HG03432 (cell line): ENCODE measurements at regions not wholly inside any gene's neighbourhood (a gene's known extent, or its start where the extent isn't known, plus 50 kb on each side); places are given as distances from the start of the nearest gene placed in this dataset.
"Not testable (repeated sequence)": the region's sequence is repeated elsewhere in the genome, so short reads cannot be mapped to it uniquely, and the experiment has no call there.

Source experiments
- ATAC-seq: cut with Tn5 transposase; IDR thresholded peaks from one replicate; pipeline ENCODE4 v1.9.1; 2021; ENCODE audit warnings: mild to moderate bottlenecking, moderate library complexity; ENCODE audit not compliant: unreplicated experiment

- no peak for ATAC-seq
Measured at GRCh38 chr16:26569793-26570192, 496.9 kb upstream of the C16orf82 start.

DNA sequence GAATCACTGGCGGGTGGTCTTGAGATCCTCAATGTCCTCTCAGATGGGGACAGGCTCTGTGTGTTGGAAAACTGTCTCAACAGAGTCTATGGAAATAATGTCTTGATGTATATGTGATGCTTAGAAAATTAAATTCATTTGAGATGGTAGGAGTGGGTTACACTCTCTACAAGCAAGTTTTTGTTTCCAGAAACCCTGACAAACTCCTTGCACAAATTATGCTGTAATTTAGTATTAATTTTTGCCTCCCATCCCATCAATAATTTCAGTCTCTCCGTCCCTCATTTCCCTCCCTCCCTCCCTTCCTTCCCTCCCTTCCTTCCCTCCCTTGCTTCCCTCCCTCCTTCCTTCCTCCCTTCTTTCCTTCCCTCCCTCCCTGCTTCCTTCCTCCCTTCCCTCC, 488.0 kb upstream of the C16orf82 start:
- ATAC-seq: no peak

DNA sequence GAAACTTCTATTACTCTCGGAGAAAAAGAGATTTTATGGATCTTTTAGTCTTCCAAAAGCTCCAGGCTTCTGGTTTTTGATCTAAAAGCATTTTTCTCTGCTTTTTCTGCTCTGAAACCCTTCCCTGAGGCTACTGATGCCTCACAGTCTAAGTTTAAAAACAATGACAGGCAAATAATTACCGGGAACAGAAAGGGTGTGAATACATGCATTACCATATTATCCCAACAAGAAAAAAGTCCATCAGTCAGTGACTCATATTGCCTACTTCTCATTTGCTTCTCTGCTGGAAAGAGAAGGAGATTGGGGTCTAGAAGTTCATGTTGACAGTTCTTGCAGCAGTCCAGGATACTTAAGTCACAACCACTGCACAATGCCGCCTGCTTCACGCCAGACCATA, 482.9 kb upstream of the C16orf82 start:
- no peak for ATAC-seq

- ATAC-seq: no peak
Measured at GRCh38 chr16:26593700-26594099, 473.0 kb upstream of the C16orf82 start.

GRCh38 chr16:26594666-26595065, 472.1 kb upstream of the C16orf82 start:
- no peak for ATAC-seq

DNA sequence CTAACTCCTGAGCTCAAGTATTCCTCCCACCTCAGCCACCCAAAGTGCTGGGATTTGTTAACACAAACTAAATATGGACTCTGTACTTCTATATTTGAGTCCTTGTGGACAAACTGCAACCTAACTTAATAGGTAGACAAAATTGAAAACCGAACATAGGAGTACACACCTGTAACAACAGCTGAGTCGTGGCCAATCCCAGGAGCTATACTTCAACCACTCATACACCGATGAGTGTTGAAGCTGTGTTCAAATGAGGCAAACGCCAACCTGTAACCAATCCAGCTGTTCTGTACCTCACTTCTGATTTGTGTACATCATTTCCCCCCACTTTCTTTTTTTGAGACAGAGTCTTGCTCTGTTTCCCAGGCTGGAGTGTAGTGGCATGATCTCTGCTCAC, 471.5 kb upstream of the C16orf82 start:
- ATAC-seq: no peak

DNA sequence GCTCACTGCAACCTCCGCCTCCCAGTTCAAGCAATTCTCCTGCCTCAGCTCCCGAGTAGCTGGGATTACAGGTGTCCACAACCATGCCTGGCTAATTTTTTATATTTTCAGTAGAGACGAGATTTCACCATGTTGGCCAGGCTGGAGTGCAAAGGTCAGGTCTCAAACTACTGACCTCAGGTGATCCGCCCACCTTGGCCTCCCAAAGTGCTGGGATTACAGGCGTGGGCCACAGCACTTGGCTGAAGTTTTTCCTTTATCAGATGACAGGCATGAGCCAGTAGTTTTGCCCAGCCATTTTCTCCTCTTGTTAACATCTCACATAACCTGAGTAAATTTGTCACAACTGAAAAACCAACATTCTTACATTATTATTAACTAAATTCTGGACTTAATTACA, 470.7 kb upstream of the C16orf82 start:
- not testable (repeated sequence) for ATAC-seq

DNA sequence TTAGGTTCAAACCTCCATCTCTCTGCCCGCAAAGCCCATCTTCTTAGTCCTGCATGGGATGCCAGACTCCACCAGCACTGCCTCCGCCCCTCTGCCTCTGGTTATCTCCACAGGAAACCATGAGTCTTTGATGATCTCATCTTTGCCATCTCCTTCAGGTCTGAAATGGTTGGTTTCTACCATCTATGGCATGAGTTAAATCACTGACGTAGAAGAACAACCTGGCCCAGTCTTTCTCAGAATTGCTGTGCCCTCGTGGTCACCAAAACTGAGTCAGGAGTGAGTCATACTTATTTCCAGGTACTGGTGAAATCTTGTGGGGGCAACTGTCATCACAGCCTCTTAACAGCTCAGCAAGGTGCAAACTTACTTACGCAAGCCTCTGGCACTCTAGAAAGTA, 468.7 kb upstream of the C16orf82 start:
- ATAC-seq: no peak

DNA sequence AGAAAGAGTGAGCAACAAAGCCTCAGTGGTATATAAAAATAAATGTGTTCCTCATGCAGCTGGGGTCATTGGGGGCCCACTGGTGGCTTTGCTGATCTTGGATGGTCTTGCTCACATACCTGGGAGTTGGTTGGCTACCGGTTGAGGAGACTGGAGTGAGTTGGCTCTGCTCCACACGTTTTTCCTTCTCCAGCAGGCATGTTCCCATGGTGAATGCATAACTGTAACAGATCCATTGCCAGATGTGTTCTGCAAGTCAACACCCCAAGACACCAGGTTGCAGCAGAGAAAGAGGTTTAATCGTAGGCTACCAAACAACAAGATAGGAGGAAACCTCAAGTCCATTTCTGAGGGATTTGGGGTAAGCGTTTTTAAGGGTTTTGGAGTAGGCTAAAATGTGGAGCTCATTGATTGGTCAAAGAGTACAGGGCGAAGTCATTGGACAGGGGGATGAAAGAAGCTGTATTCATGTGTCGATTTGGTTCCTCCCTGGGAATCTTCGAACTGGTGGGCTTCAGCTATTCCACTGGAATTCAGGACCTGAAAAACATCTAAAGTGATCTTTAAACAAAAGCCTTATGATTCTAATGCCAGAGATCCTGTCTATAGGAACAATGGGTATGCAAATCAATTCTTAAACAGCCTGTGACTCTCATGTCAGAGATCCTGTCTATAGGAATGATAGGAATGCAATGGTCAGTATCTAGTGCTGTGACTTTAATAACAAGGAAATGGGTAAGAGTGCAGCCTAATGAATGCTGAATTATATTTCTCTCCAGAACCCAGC, 467.5 kb upstream of the C16orf82 start:
- no peak for ATAC-seq

DNA sequence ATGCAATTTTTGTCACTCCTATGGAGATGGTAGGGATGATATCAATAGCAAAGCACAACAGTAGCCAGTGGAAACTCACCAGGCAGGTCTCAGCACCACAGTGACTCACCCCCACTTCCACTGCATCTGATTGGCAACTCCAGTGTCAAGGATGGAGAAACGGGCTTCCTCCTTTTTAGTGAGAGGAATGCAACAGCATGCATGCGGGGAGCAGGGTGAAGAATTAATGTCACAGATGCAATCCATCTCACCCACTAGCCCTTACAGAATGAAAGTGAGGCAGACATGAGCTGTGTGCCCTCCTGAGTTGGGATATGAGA, 467.0 kb upstream of the C16orf82 start:
- ATAC-seq: no peak

DNA sequence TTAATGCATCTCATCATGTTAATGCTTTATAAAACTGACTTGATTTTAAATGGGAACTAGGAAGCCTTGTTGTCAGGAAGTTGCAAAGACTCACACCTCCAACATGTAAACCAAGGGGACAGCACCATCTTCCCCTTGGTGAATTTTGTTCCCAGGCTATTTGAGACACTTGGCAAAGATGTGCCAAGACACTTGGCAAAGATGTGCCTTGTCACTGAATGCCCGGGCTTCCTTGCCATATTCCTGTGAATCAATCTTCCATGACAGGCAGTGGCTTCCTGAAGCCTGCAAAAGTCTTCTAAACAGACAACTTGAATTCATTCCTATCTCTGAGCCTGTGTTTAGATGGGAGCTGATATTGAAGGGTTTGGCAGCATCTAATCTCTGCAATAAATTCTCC, 465.4 kb upstream of the C16orf82 start:
- no peak for ATAC-seq

GRCh38 chr16:26605626-26606271, 461.0 kb upstream of the C16orf82 start:
- no peak for ATAC-seq

- ATAC-seq: no peak
Measured at GRCh38 chr16:26606381-26607150, 460.2 kb upstream of the C16orf82 start.

DNA sequence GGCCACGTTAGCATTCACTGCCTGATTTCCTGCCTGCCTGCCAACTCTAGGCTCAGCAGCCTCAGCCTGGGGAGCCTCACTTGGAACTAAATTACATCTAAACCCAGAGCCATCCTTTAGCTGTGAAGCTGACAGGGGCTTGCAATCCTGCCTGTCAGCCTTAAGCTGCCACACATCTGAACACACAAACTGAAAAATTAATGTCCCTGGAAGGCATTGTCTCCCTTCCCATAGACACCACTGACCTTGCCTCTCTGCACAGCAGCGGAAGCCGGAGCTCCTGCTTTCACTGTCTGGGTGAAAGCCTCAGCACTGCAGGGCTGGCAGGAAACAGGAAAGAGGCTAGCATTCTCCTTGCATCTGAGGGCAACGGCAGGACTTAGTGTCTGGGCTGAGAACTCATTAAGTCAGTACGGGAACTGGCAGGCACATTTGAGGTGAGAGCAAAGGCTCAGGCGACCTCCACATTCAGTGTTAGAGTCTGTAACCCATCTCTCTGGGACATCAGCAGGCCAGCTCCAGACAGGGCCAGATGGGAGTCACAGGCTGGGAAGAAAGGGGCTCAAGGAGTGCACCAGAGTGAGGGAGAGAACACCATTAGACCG, 452.4 kb upstream of the C16orf82 start:
- no peak for ATAC-seq

DNA sequence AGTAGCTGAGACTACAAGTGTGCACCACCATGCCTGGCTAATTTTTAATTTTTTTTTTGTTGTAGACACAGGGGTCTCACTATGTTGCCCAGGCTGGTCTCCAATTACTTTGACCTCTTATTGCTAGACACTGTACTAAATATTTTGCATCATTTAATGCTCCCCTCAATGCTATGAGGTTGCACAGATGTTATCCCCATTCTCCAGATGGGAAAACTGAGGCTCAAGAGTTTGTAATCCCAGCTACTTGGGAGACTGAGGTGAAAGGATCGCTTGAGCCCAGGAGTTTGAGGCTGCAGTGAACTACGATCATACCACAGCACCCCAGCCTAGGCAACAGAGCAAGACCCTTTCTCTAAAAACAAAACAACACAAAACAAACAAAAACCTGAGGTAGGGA, 443.3 kb upstream of the C16orf82 start:
- no peak for ATAC-seq

DNA sequence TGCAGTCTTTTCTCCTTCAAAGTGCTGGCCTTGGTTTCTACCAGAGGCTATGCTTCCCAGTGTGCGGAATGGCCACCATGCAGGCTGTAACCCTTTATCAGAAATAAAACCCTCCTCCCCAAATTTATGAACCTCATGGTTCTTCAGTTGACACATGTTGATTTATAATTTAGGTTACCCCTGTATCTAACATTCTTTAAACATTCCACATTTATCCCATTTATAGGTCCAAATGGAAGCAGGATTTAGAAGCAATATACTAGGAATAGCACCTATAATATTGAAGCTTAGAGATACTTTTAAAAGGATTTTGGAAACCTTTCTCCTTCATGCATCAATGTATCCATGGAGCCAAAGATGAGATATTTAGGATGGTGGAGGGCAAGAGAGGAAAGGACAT, 438.8 kb upstream of the C16orf82 start:
- ATAC-seq: no peak

DNA sequence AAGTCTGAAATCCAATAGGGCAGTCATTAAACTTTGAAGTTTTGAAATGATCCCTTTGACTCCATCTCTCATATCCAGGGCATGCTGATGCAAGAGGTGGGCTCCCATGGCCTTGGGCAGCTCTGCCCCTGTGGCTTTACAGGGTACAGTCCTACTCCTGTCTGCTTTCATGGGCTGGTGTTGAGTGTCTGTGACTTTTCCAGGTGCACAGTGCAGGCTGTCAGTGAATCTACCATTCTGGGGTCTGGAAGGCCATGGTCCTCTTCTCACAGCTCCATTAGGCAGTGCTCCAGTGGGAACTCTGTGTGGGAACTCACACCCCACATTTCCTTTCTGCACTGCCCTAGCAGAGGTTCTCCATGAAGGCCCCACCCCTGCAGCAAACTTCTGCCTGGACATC, 435.4 kb upstream of the C16orf82 start:
- not testable (repeated sequence) for ATAC-seq

DNA sequence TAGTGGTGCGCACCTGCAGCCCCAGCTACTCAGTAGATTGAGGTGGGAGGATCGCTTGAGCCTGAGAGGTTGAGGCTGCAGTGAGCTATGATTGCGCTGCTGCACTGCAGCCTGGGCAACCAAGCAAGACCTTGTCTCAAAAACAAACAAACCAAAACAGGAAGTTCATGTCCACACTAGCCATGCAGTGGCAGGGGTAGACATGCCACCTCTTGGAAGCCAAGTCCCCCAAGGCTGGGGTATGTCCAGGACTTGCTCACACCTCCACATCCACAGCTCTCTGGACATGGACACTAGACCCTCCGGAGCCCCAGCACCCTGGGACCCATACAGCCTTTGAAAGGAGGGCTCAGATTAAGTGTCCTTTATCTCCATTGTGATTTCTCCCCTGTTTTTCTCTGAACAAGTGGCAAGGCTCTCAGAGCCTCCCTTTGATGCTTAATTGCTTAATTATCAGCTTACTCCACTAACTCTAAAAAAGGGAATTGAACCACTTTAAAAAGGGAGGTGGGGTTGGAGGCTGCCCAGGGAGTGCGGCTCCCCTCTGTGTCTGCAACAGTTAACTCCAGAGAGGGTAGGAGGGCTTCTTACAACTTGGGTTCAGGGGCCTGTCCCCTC, 424.6 kb upstream of the C16orf82 start:
- ATAC-seq: no peak

DNA sequence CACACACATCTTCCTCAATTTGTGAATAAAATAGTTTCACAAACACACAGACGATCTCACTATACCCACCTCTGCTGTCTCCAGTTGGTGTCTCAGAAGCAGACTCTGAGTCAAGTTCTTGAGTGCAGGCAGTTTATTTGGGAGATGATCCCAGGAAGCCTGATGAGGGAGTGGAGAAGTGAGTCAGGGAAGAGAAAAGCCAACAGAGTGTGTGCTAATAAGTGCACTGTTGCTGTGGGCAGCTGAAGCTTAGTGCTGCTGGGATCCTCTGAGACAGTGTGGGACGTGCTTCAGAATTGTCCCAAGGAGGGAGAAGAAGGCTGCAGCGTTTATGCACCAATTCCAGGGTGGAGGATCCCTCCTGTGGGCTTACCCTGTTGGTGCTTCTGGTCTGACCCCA, 423.2 kb upstream of the C16orf82 start:
- ATAC-seq: no peak

GRCh38 chr16:26644912-26645543, 421.7 kb upstream of the C16orf82 start:
- no peak for ATAC-seq

DNA sequence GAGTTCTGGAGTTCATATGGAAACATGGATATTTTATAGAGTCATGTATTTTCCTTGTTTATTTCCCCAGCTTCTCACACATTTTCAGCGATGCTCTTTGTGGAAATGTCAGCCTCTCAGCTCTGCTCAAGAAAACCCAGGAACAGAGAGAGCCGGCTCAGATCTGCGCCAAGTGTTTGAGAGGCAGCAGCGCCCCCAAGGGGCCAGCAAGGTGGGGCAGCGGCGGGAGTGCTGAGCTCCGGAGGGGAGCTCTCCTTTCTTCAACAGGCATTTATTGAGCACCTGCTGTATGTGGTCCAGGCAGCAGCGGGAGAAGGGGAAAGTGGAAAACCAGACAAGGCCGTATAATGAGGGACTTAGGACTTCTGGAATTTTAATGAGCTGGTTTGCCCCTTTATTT, 421.1 kb upstream of the C16orf82 start:
- ATAC-seq: no peak
